Endothelial cell of umbilical vein (primary cell): ENCODE measurements at regions not wholly inside any gene's neighbourhood (a gene's known extent, or its start where the extent isn't known, plus 50 kb on each side); places are given as distances from the start of the nearest gene placed in this dataset.

Source experiments
- CTCF ChIP-seq, 2 donors: IDR thresholded peaks; 1 replicate in 1 of 2; 2 replicates in 1 of 2; pipeline ENCODE4 v1.5.1; 2011; ENCODE audit warnings: low read length in 2 of 2, mild to moderate bottlenecking in 2 of 2, moderate library complexity in 2 of 2, control low read depth in 1 of 2, inconsistent platforms in 1 of 2, low read depth in 1 of 2; ENCODE audit not compliant: insufficient read depth in 1 of 2; ENCODE audit errors: extremely low read depth in 1 of 2
- GATA2 ChIP-seq: IDR thresholded peaks from 2 replicates; pipeline ENCODE4 v1.7.0; 2011; ENCODE audit warnings: low read depth, mild to moderate bottlenecking, moderate library complexity, mixed read lengths, low read length; ENCODE audit not compliant: insufficient read length, insufficient read depth
- MYC ChIP-seq: IDR thresholded peaks from one replicate; pipeline ENCODE4 v1.6.1; 2011; ENCODE audit warnings: mild to moderate bottlenecking, low read depth, low read length
- POLR2A ChIP-seq: IDR thresholded peaks from 2 replicates; pipeline ENCODE4 v1.6.1; 2012; ENCODE audit warnings: low read depth, mild to moderate bottlenecking, control low read depth, low read length

DNA sequence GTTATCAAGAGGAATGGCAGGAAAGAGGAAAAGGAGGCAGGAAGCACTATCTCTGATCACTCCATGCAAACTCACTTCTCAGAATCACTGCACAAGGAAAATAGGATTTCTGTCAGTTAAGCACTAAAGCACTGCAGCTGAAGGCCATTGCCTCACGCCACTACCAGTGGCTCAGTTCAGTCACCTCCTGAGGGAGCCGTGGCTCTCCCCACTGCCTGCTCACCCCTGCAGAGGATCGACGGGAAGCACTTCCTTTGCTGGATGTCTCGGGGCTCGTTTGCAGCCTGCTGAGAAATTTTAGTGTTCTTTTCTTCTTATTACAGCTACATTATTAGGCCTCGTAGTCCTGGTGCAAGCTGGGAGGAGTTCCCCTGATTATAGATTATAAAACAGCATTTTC is 90.1 kb upstream of the ADCY1 start:
- no peak for TF ChIP-seq CTCF (IDR thresholded peaks at IDR 0.05; ENCODE audit: extremely low read depth in 1 of 2, insufficient read depth in 1 of 2, low read depth in 1 of 2, low read length in 2 of 2)
- TF ChIP-seq POLR2A: no peak
- TF ChIP-seq GATA2: no peak
- TF ChIP-seq MYC: no peak
